DND-41 (cell line): ENCODE measurements at regions not wholly inside any gene's neighbourhood (a gene's known extent, or its start where the extent isn't known, plus 50 kb on each side); places are given as distances from the start of the nearest gene placed in this dataset.

Source experiments
- ATAC-seq: fragments of 200-7000 bp; cut with Tn5 transposase; 3 replicates; pipeline ENCODE4 v1.9.1; 2021; ENCODE audit warnings: low read depth; ENCODE audit not compliant: insufficient read depth
- DNase-seq: peaks from one replicate; pipeline ENCODE4 v3.0.0-alpha.2; 2020
- H2AFZ ChIP-seq: 2 replicates; pipeline ENCODE4 v1.6.0; 2012; ENCODE audit warnings: low read depth, low read length
- H3K27ac ChIP-seq: 2 replicates; pipeline ENCODE4 v1.5.1; 2012; ENCODE audit warnings: low read length, inconsistent platforms
- H3K27me3 ChIP-seq: fragments of 200-600 bp; sonication (generic); 2 replicates; pipeline ENCODE4 v1.6.0; 2012; ENCODE audit warnings: low read length, mild to moderate bottlenecking, inconsistent platforms; ENCODE audit not compliant: insufficient read depth, poor library complexity
- H3K36me3 ChIP-seq: 2 replicates; pipeline ENCODE4 v1.5.1; 2012; ENCODE audit warnings: low read length, inconsistent platforms; ENCODE audit not compliant: insufficient read depth
- H3K4me1 ChIP-seq: 2 replicates; pipeline ENCODE4 v1.5.1; 2012; ENCODE audit warnings: mild to moderate bottlenecking, low read length; ENCODE audit not compliant: insufficient read depth
- H3K4me2 ChIP-seq: 2 replicates; pipeline ENCODE4 v1.6.0; 2012; ENCODE audit warnings: mild to moderate bottlenecking, moderate library complexity, low read length, inconsistent platforms; ENCODE audit not compliant: insufficient read depth
- H3K4me3 ChIP-seq, 2 experiments: fragments of 200-600 bp in 1 of 2; shearing (Covaris generic) in 1 of 2; 2 replicates each; pipeline ENCODE4 v1.5.1; 2012 to 2016; ENCODE audit warnings: inconsistent platforms in 2 of 2, low read length in 2 of 2, mild to moderate bottlenecking in 2 of 2, low read depth in 1 of 2, moderate library complexity in 1 of 2
- H3K79me2 ChIP-seq: 2 replicates; pipeline ENCODE4 v1.6.0; 2012; ENCODE audit warnings: low read length, inconsistent platforms; ENCODE audit not compliant: insufficient read depth
- H3K9ac ChIP-seq: 2 replicates; pipeline ENCODE4 v1.6.0; 2012; ENCODE audit warnings: low read depth, mild to moderate bottlenecking, inconsistent platforms, low read length, moderate library complexity
- H3K9me3 ChIP-seq: 2 replicates; pipeline ENCODE4 v1.5.1; 2012; ENCODE audit warnings: low read length, moderate library complexity, mild to moderate bottlenecking, inconsistent platforms; ENCODE audit not compliant: insufficient read depth, severe bottlenecking
- H4K20me1 ChIP-seq: 2 replicates; pipeline ENCODE4 v1.6.0; 2012; ENCODE audit warnings: low read length; ENCODE audit not compliant: insufficient read depth
- CTCF ChIP-seq: IDR thresholded peaks from 2 replicates; pipeline ENCODE4 v1.5.1; 2012; ENCODE audit warnings: borderline replicate concordance, low read length, moderate library complexity, mild to moderate bottlenecking; ENCODE audit not compliant: poor library complexity, severe bottlenecking; ENCODE audit errors: extremely low read depth
- EZH2 ChIP-seq: IDR thresholded peaks from 3 replicates; pipeline ENCODE4 v1.6.1; 2012; ENCODE audit warnings: borderline replicate concordance, low read depth, mild to moderate bottlenecking, moderate library complexity, low read length, inconsistent platforms; ENCODE audit not compliant: severe bottlenecking

DNA sequence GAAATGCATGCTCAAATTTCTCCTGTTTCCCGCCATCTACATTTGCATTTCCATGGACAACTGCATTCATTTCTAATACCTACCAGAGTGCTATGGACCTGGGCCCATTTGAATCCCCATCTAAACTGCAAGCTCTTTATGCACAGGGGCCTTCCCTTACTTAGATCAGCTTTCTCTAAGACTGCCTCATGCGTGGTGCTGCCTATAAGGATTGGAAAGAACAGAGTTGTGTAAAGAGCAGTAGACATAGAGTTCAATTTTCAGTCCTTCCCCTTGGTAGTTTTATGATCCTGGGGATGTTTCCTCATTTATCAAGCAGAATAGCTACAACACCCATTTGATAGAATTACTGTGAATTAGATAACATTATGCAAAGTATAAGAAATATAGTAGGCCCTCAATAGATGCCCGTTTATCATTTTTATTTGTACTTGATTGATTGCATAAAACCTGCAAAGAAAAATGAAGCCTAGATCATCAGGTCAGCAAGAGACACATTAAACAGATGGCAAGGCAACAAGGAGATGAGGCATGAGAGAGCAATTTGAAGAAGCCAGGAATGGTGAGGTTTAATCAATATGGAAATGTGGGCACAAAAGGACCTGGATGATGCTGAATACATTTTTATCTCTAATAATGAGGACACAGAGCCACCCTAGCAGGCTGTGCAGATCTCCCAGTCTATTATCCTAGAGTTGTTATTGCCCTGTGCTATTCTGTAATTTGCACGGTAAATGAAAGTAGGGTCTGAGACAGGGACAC lies 359.7 kb downstream of the FAM181B start:
- H3K9me3 ChIP-seq: no peaks in the 10 kb centered on the region
- TF ChIP-seq EZH2: no peak
- TF ChIP-seq CTCF: no peak
- no peaks in the 10 kb centered on the region for H3K4me1 ChIP-seq
- no peaks in the 10 kb centered on the region for H3K27me3 ChIP-seq
- no peak overlapping the region for H2AFZ ChIP-seq
- no peak overlapping the region for H3K4me2 ChIP-seq
- DNase-seq: no peak
- H3K27ac ChIP-seq: no peak overlapping the region
- H3K4me3 ChIP-seq: no peak overlapping the region
- no peaks in the 10 kb centered on the region for H4K20me1 ChIP-seq
- no peak overlapping the region for H3K9ac ChIP-seq
- no peaks in the 10 kb centered on the region for H3K79me2 ChIP-seq
- no peaks in the 10 kb centered on the region for H3K36me3 ChIP-seq
- no peak for ATAC-seq

GRCh38 chr11:82365351-82365750 lies 368.3 kb downstream of the FAM181B start:
- TF ChIP-seq EZH2: no peak
- TF ChIP-seq CTCF: no peak

DNA sequence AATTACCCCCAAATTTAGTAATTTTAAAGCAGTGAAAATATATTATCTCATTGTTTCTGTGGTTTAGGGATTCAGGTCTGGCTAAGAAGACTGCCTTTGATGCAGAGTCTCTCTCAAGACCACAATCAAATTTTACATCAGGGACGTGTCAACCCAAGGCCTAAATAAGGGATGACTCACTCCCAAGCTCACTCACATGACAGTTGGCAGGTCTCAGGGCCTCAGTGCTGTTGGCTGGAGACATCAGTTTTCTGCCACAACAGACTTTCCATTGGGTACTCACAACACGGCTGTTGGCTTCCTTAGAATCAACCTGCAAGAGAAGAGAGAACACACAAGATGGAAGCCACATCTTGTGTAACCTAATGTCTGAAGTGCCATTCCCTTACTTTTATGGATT lies 377.3 kb downstream of the FAM181B start:
- no peak overlapping the region for H3K4me2 ChIP-seq
- no peaks in the 10 kb centered on the region for H4K20me1 ChIP-seq
- no peaks in the 10 kb centered on the region for H3K4me1 ChIP-seq
- no peaks in the 10 kb centered on the region for H3K36me3 ChIP-seq
- H3K4me3 ChIP-seq: no peak overlapping the region
- H3K27ac ChIP-seq: no peak overlapping the region
- TF ChIP-seq EZH2 (no peak), CTCF (no peak)
- ATAC-seq: no peak
- H2AFZ ChIP-seq: no peak overlapping the region
- H3K79me2 ChIP-seq: no peaks in the 10 kb centered on the region
- no peaks in the 10 kb centered on the region for H3K27me3 ChIP-seq
- DNase-seq: no peak
- H3K9me3 ChIP-seq: no peaks in the 10 kb centered on the region
- H3K9ac ChIP-seq: no peak overlapping the region

More at GRCh38 chr11:82365351-82365750, 368.3 kb downstream of the FAM181B start:
- Histone ChIP-seq H3K4me2 (no peak overlapping the region), H3K9ac (no peak overlapping the region), H2AFZ (no peak overlapping the region), H3K36me3 (no peaks in the 10 kb centered on the region), H4K20me1 (no peaks in the 10 kb centered on the region), H3K27me3 (no peaks in the 10 kb centered on the region), H3K9me3 (no peaks in the 10 kb centered on the region), H3K27ac (no peak overlapping the region), H3K79me2 (no peaks in the 10 kb centered on the region), H3K4me1 (no peaks in the 10 kb centered on the region), H3K4me3 (no peak overlapping the region)
- DNase-seq (no peak), ATAC-seq (no peak)
